H9 (cell line): ENCODE measurements at regions not wholly inside any gene's neighbourhood (a gene's known extent, or its start where the extent isn't known, plus 50 kb on each side); places are given as distances from the start of the nearest gene placed in this dataset.

ENCODE experiments used
- DNase-seq: peaks from one replicate; pipeline ENCODE4 v3.0.0-alpha.2; 2017
- H2AFZ ChIP-seq: one replicate; pipeline ENCODE4 v1.6.1; 2013; ENCODE audit warnings: mild to moderate bottlenecking, low read length, control low read depth, moderate library complexity
- H2AK5ac ChIP-seq: 2 replicates; pipeline ENCODE4 v1.6.1; 2013; ENCODE audit warnings: low read length, control low read depth, mixed read lengths; ENCODE audit not compliant: insufficient read length
- H2BK120ac ChIP-seq: one replicate; pipeline ENCODE4 v1.6.1; 2013; ENCODE audit warnings: low read depth, mild to moderate bottlenecking, low read length, control low read depth, inconsistent platforms; ENCODE audit not compliant: poor library complexity, severe bottlenecking
- H2BK12ac ChIP-seq: 2 replicates; pipeline ENCODE4 v1.6.1; 2013; ENCODE audit warnings: low read length, control low read depth, mixed read lengths, low read depth; ENCODE audit not compliant: insufficient read length
- H2BK15ac ChIP-seq: 2 replicates; pipeline ENCODE4 v1.6.1; 2013; ENCODE audit warnings: low read depth, low read length, control low read depth
- H2BK20ac ChIP-seq: one replicate; pipeline ENCODE4 v1.6.1; 2013; ENCODE audit warnings: low read depth, mild to moderate bottlenecking, low read length, control low read depth, inconsistent platforms; ENCODE audit not compliant: poor library complexity, severe bottlenecking
- H2BK5ac ChIP-seq: 2 replicates; pipeline ENCODE4 v1.6.1; 2013; ENCODE audit warnings: low read length, control low read depth, mixed read lengths; ENCODE audit not compliant: insufficient read length
- H3K14ac ChIP-seq: 2 replicates; pipeline ENCODE4 v1.6.1; 2013; ENCODE audit warnings: low read length, control low read depth; ENCODE audit not compliant: insufficient read depth
- H3K18ac ChIP-seq: 2 replicates; pipeline ENCODE4 v1.6.1; 2013; ENCODE audit warnings: low read depth, mild to moderate bottlenecking, mixed read lengths, low read length, control low read depth; ENCODE audit not compliant: insufficient read length
- H3K23ac ChIP-seq: 2 replicates; pipeline ENCODE4 v1.6.1; 2013; ENCODE audit warnings: low read length, control low read depth, mixed read lengths, low read depth; ENCODE audit not compliant: insufficient read length
- H3K23me2 ChIP-seq: 2 replicates; pipeline ENCODE4 v1.6.1; 2013; ENCODE audit warnings: low read depth, mild to moderate bottlenecking, mixed read lengths, low read length, control low read depth; ENCODE audit not compliant: insufficient read length, poor library complexity, severe bottlenecking
- H3K27ac ChIP-seq: 2 replicates; pipeline ENCODE4 v1.5.1; 2013; ENCODE audit warnings: low read length, control low read depth, mixed read lengths, low read depth; ENCODE audit not compliant: insufficient read length
- H3K27me3 ChIP-seq: 2 replicates; pipeline ENCODE4 v1.6.1; 2013; ENCODE audit warnings: low read length, control low read depth, inconsistent platforms; ENCODE audit not compliant: insufficient read depth
- H3K4ac ChIP-seq: 2 replicates; pipeline ENCODE4 v1.6.1; 2013; ENCODE audit warnings: low read depth, mild to moderate bottlenecking, control low read depth, inconsistent platforms, low read length, moderate library complexity
- H3K4me1 ChIP-seq: 2 replicates; pipeline ENCODE4 v1.6.1; 2013; ENCODE audit warnings: low read length, control low read depth, inconsistent platforms; ENCODE audit not compliant: insufficient read depth
- H3K4me2 ChIP-seq: 2 replicates; pipeline ENCODE4 v1.6.1; 2013; ENCODE audit warnings: low read length, control low read depth, mixed read lengths; ENCODE audit not compliant: insufficient read length, insufficient read depth
- H3K56ac ChIP-seq: 2 replicates; pipeline ENCODE4 v1.6.1; 2013; ENCODE audit warnings: low read depth, mild to moderate bottlenecking, mixed read lengths, low read length, control low read depth; ENCODE audit not compliant: insufficient read length
- H3K79me1 ChIP-seq: 2 replicates; pipeline ENCODE4 v1.6.1; 2013; ENCODE audit warnings: low read depth, mild to moderate bottlenecking, moderate library complexity, low read length, control low read depth, inconsistent platforms; ENCODE audit not compliant: insufficient read depth, poor library complexity, severe bottlenecking
- H3K79me2 ChIP-seq: 2 replicates; pipeline ENCODE4 v1.6.1; 2013; ENCODE audit warnings: low read length, control low read depth, inconsistent platforms; ENCODE audit not compliant: insufficient read depth
- H3K9ac ChIP-seq: 2 replicates; pipeline ENCODE4 v1.6.1; 2013; ENCODE audit warnings: low read length, control low read depth, mixed read lengths; ENCODE audit not compliant: insufficient read length; ENCODE audit errors: extremely low read depth
- H3K9me3 ChIP-seq: one replicate; pipeline ENCODE4 v1.6.1; 2013; ENCODE audit warnings: low read depth, low read length, inconsistent platforms; ENCODE audit not compliant: control insufficient read depth
- H3T11ph ChIP-seq: one replicate; pipeline ENCODE4 v1.6.1; 2013; ENCODE audit warnings: mild to moderate bottlenecking, low read length, control low read depth, inconsistent platforms
- H4K20me1 ChIP-seq: one replicate; pipeline ENCODE4 v1.6.1; 2013; ENCODE audit not compliant: control insufficient read depth, insufficient read length, insufficient read depth
- H4K5ac ChIP-seq: 2 replicates; pipeline ENCODE4 v1.6.1; 2013; ENCODE audit warnings: low read depth, mild to moderate bottlenecking, mixed read lengths, low read length, control low read depth; ENCODE audit not compliant: insufficient read length
- H4K8ac ChIP-seq: replicated peaks from 2 replicates; pipeline ENCODE4 v1.6.1; 2013; ENCODE audit warnings: low read length, control low read depth, mixed read lengths, low read depth; ENCODE audit not compliant: insufficient read length
- H4K91ac ChIP-seq: 2 replicates; pipeline ENCODE4 v1.6.1; 2013; ENCODE audit warnings: low read depth, mild to moderate bottlenecking, moderate library complexity, mixed read lengths, low read length, control low read depth; ENCODE audit not compliant: insufficient read length
- H3K27ac Mint-ChIP-seq, 3 experiments: 2 replicates in 2 of 3; 3 replicates in 1 of 3; pipeline ENCODE4 v1.8.0; 2020 to 2021; ENCODE audit warnings: mixed read lengths in 3 of 3, mild to moderate bottlenecking in 1 of 3, moderate library complexity in 1 of 3
- H3K27me3 Mint-ChIP-seq: 2 replicates; pipeline ENCODE4 v1.8.0; 2021; ENCODE audit warnings: low read depth, mild to moderate bottlenecking, moderate library complexity, mixed read lengths
- H3K36me3 Mint-ChIP-seq, 3 experiments: 2 replicates in 2 of 3; 3 replicates in 1 of 3; pipeline ENCODE4 v1.8.0; 2020 to 2021; ENCODE audit warnings: low read depth in 3 of 3, mixed read lengths in 3 of 3; ENCODE audit not compliant: insufficient read depth in 1 of 3
- H3K4me1 Mint-ChIP-seq, 2 experiments: 2 replicates each; pipeline ENCODE4 v1.8.0; 2020; ENCODE audit warnings: mixed read lengths in 2 of 2
- H3K4me3 Mint-ChIP-seq, 2 experiments: 2 replicates in 1 of 2; 3 replicates in 1 of 2; pipeline ENCODE4 v1.8.0; 2020 to 2021; ENCODE audit warnings: mild to moderate bottlenecking in 2 of 2, mixed read lengths in 2 of 2, moderate library complexity in 1 of 2
- H3K9me3 Mint-ChIP-seq, 2 experiments: 2 replicates in 1 of 2; 3 replicates in 1 of 2; pipeline ENCODE4 v1.8.0; 2020; ENCODE audit warnings: mild to moderate bottlenecking in 2 of 2, mixed read lengths in 2 of 2, moderate library complexity in 1 of 2
- WGBS: extraction: QIAGEN DNeasy Blood & Tissue Kit; methylation state at CpG from one replicate; pipeline ENCODE4 v1.1.7; 2013; ENCODE audit warnings: missing lambda C conversion rate, low lambda C conversion rate, mixed read lengths; ENCODE audit not compliant: insufficient read length; ENCODE audit errors: extremely low coverage; 5-methylcytosine and 5-hydroxymethylcytosine counted together
- TF ChIP-seq, protein P1 (sequence below): fragments of 200-600 bp; sonication (generic); conservative IDR thresholded peaks from 3 replicates; pipeline ENCODE4 v1.8.0; 2021; ENCODE audit warnings: antibody characterized with exemption, mild to moderate bottlenecking

DNA sequence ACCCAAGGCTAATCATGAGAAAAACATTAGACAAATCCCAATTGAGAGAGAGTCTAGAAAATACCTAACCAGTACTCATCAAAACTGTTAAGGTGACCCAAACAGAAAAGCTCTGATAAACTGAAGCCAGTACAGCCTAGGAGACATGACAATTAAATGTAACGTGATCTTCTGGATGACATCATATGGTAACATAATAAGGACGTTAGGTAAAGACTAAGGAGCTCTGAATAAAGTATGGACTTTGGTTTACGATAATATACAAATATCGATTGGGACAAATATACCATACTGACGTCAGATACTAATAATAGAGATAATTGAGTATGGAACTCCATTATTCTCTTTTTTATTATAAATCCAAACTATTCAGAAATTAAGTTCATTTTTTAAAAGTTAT is 561.1 kb upstream of the STEAP1 start:
- H3K18ac ChIP-seq = no peak overlapping the region

More for the DNA sequence above, 561.1 kb upstream of the STEAP1 start:
- H3K9me3 Mint-ChIP-seq = no peaks in the 10 kb centered on the region; a peak in 2 of 5 replicates
- H4K5ac ChIP-seq = no peak overlapping the region
- no peak overlapping the region for H3T11ph ChIP-seq
- no peaks in the 10 kb centered on the region for H3K4me1 ChIP-seq
- no peak overlapping the region for H3K4ac ChIP-seq
- H3K4me2 ChIP-seq = no peak overlapping the region
- H3K9me3 ChIP-seq = no peaks in the 10 kb centered on the region
- H4K91ac ChIP-seq = no peak overlapping the region
- no peak overlapping the region for H2BK120ac ChIP-seq
- H3K14ac ChIP-seq = no peak overlapping the region
- TF ChIP-seq, protein P1, sequence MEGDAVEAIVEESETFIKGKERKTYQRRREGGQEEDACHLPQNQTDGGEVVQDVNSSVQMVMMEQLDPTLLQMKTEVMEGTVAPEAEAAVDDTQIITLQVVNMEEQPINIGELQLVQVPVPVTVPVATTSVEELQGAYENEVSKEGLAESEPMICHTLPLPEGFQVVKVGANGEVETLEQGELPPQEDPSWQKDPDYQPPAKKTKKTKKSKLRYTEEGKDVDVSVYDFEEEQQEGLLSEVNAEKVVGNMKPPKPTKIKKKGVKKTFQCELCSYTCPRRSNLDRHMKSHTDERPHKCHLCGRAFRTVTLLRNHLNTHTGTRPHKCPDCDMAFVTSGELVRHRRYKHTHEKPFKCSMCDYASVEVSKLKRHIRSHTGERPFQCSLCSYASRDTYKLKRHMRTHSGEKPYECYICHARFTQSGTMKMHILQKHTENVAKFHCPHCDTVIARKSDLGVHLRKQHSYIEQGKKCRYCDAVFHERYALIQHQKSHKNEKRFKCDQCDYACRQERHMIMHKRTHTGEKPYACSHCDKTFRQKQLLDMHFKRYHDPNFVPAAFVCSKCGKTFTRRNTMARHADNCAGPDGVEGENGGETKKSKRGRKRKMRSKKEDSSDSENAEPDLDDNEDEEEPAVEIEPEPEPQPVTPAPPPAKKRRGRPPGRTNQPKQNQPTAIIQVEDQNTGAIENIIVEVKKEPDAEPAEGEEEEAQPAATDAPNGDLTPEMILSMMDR = no peak
- no peak for DNase-seq
- no peak overlapping the region for H3K27ac ChIP-seq
- H3K4me1 Mint-ChIP-seq = no peaks in the 10 kb centered on the region
- no peak overlapping the region for H2BK5ac ChIP-seq
- no CpG with 5 or more reads among the region's 5 CpGs for WGBS
- no peak overlapping the region for H2BK15ac ChIP-seq
- no peaks in the 10 kb centered on the region for H3K23me2 ChIP-seq
- H3K27ac Mint-ChIP-seq = no peak overlapping the region
- no peaks in the 10 kb centered on the region for H3K79me2 ChIP-seq
- no peaks in the 10 kb centered on the region for H3K27me3 Mint-ChIP-seq
- no peaks in the 10 kb centered on the region for H3K27me3 ChIP-seq
- no peaks in the 10 kb centered on the region for H3K36me3 Mint-ChIP-seq
- H2AFZ ChIP-seq = no peak overlapping the region
- no peak overlapping the region for H4K8ac ChIP-seq
- no peak overlapping the region for H2AK5ac ChIP-seq
- no peak overlapping the region for H3K9ac ChIP-seq
- no peaks in the 10 kb centered on the region for H3K79me1 ChIP-seq
- H4K20me1 ChIP-seq = no peaks in the 10 kb centered on the region
- no peak overlapping the region for H3K23ac ChIP-seq
- no peak overlapping the region for H3K4me3 Mint-ChIP-seq
- H3K56ac ChIP-seq = no peak overlapping the region
- H2BK12ac ChIP-seq = no peak overlapping the region
- no peak overlapping the region for H2BK20ac ChIP-seq
